GM12873 (cell line): ENCODE measurements at regions not wholly inside any gene's neighbourhood (a gene's known extent, or its start where the extent isn't known, plus 50 kb on each side); places are given as distances from the start of the nearest gene placed in this dataset.

ENCODE experiments used
- CTCF ChIP-seq: IDR thresholded peaks from 2 replicates; pipeline ENCODE4 v1.5.1; 2012; ENCODE audit warnings: low read depth, mild to moderate bottlenecking, moderate library complexity, low read length, control low read depth; ENCODE audit not compliant: insufficient read depth; ENCODE audit errors: missing control alignments

DNA sequence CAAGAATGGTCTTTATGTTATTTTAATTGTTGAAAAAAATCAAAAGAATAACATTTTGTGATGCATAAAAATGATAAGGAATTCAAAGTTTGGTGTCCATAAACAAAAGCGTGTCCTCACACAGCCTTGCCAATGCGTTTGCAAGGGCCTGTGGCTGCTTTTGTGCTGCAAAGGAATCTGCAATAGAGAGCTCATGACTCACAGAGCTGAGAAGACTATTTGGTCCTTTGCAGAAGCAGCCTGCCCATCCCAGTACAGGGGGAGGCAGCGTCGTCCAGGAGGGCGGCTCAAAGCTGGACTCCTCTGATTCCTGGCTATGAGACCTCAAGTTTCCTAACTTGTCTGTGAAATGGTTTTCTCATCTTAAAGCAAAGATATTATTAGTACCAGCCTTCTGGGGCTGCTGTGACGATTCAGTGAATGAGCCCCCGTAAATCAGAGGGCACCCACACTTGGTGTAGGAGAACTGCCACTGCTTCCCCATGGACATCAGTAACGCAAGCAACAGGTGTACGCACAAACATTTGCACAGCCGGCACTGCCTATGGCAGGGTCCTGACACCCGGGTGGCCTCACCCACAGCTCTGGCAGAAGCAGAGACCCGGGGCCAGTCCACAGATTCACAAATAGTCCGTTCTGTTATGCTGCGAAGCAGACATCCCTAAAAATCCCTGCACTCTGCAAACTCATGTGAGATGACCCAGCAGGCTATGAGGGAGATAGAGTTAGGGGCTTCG is 70.6 kb upstream of the ASAP2 start:
- TF ChIP-seq CTCF: no peak

DNA sequence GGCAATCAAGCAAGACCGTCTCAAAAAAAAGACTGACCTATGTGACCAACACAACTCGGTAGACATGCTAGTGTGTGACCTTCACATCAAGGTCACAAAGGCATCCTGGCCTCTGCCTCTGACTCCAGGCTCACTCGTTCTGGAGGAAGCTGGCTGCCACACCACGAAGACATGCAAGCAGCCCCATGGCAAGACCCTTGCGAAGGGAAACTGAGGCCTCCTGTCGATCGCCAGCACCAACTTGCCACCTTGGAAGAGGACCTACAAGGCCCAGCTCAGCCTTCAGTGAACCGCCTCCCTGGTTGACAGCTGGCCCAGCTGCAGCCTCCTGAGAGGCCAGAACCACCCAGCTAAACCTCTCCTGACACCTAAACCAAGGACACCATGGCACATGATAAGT is 79.3 kb upstream of the ASAP2 start:
- TF ChIP-seq CTCF: no peak

GRCh38 chr2:9126540-9126939 is 80.1 kb upstream of the ASAP2 start:
- TF ChIP-seq CTCF: no peak

- no peak for TF ChIP-seq CTCF
Observed at GRCh38 chr2:9124231-9124741, 82.3 kb upstream of the ASAP2 start.

DNA sequence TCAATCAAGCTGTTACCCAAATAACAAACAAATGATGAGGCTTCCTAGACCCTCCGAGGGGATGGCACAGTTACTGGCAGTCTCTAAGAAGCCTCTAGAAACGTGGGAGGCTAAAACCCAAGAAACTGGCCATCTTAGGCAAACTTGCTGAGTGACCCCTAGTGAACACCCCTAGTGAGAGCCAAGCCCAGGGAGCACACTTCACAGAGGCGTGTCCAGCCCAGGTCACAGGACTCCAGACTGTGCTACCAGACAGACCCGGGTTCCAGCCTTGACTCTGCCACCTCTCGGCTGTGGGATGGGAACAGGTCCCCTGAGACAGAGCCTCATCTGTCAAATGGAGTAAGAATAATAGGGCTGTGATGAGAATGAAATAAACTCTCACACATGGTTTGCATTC is 83.5 kb upstream of the ASAP2 start:
- TF ChIP-seq CTCF: no peak

DNA sequence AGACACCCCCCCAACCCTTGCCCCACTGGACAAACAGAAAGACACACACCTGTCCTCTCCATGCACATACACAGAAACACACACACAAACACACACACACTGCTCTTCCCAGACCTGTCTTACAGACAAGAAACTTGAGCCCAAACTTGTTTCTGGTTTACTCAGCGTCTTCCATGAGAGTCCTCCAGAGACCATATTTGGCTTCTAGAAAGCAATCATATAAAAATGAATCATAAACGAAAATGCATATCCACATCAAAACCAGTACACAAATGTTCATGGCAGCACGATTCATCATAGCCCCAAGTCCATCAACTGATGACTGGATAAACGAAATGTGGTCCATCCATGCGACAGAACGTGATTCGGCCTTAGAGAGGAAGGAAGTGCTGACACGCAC is 84.2 kb upstream of the ASAP2 start:
- no peak for TF ChIP-seq CTCF

- TF ChIP-seq CTCF: no peak
Observed at GRCh38 chr2:9118383-9118960, 88.1 kb upstream of the ASAP2 start.
